B cell (primary cell): ENCODE measurements at regions not wholly inside any gene's neighbourhood (a gene's known extent, or its start where the extent isn't known, plus 50 kb on each side); places are given as distances from the start of the nearest gene placed in this dataset.

Source experiments
- ATAC-seq: fragments of 200-7000 bp; cut with Tn5 transposase; one replicate; pipeline ENCODE4 v1.10.0; 2021; ENCODE audit warnings: low read depth, mild to moderate bottlenecking, moderate number of reproducible peaks, moderate library complexity
- CTCF ChIA-PET: fragments of 350-600 bp; sonication (Branson Sonifier 250); formaldehyde crosslinking; loops from one replicate; lab custom pipeline; 2021; ENCODE audit warnings: antibody characterized with exemption, inconsistent platforms; lab: Charles Lee
- POLR2A ChIA-PET: fragments of 350-600 bp; sonication (Branson Sonifier 250); formaldehyde crosslinking; loops from one replicate; lab custom pipeline; 2021; ENCODE audit warnings: antibody characterized with exemption; lab: Charles Lee
- DNase-seq: peaks from one replicate; pipeline ENCODE4 v3.0.0; 2013
- H2AFZ ChIP-seq: 2 replicates; pipeline ENCODE4 v1.6.1; 2012; ENCODE audit warnings: mild to moderate bottlenecking, low read depth, low read length; ENCODE audit not compliant: insufficient read depth, poor library complexity, severe bottlenecking
- H3K27ac ChIP-seq, 2 donors: 1 replicate in 1 of 2; 2 replicates in 1 of 2; pipeline ENCODE4 v1.5.1; 2012 to 2013; ENCODE audit warnings: low read length in 2 of 2, mild to moderate bottlenecking in 2 of 2, moderate library complexity in 1 of 2
- H3K27me3 ChIP-seq, 4 experiments: fragments of 200-600 bp in 1 of 4; sonication (generic) in 1 of 4; replicated peaks in 1 of 4; 1 replicate in 2 of 4; 2 replicates in 2 of 4; pipeline versions ENCODE4 v1.6.1 to v1.7.0; 2013 to 2016; ENCODE audit warnings: low read length in 3 of 4, mild to moderate bottlenecking in 2 of 4, mixed read lengths in 1 of 4, moderate library complexity in 1 of 4; ENCODE audit not compliant: insufficient read depth in 4 of 4, control insufficient read depth in 3 of 4; ENCODE audit errors: control extremely low read depth in 1 of 4
- H3K36me3 ChIP-seq, 2 experiments: replicated peaks in 1 of 2; 1 replicate in 1 of 2; 2 replicates in 1 of 2; pipeline versions ENCODE4 v1.6.1 to v1.7.1; 2013; ENCODE audit warnings: low read length in 1 of 2; ENCODE audit not compliant: insufficient read depth in 2 of 2, control insufficient read depth in 1 of 2; ENCODE audit errors: control extremely low read depth in 1 of 2, extremely low read depth in 1 of 2
- H3K4me1 ChIP-seq, 2 donors: fragments of 200-600 bp in 1 of 2; sonication (generic) in 1 of 2; 1 replicate in 1 of 2; 2 replicates in 1 of 2; pipeline versions ENCODE4 v1.5.1 to v1.6.1; 2013 to 2017; ENCODE audit warnings: low read length in 2 of 2; ENCODE audit not compliant: control insufficient read depth in 2 of 2, insufficient read depth in 2 of 2
- H3K4me2 ChIP-seq: replicated peaks from 2 replicates; pipeline ENCODE3; 2012; ENCODE audit warnings: mild to moderate bottlenecking, low read depth, low read length; ENCODE audit not compliant: poor library complexity, severe bottlenecking
- H3K4me3 ChIP-seq, 5 experiments: fragments of 200-600 bp in 1 of 5; sonication (generic) in 1 of 5; 1 replicate in 3 of 5; 2 replicates in 2 of 5; pipeline versions ENCODE4 v1.5.1 to v1.7.0; 2011 to 2016; ENCODE audit warnings: low read length in 4 of 5, mild to moderate bottlenecking in 4 of 5, low read depth in 2 of 5, control low read depth in 1 of 5, moderate library complexity in 1 of 5; ENCODE audit not compliant: insufficient read depth in 1 of 5; ENCODE audit errors: control extremely low read depth in 1 of 5, extremely low read depth in 1 of 5
- H3K79me2 ChIP-seq: fragments of 200-600 bp; sonication (generic); one replicate; pipeline ENCODE4 v1.6.0; 2016; ENCODE audit warnings: low read length; ENCODE audit not compliant: control insufficient read depth, insufficient read depth
- H3K9ac ChIP-seq: fragments of 200-600 bp; sonication (generic); 2 replicates; pipeline ENCODE4 v1.6.1; 2017; ENCODE audit warnings: mild to moderate bottlenecking, low read length, moderate library complexity
- H3K9me3 ChIP-seq, 3 donors: one replicate each; pipeline versions ENCODE4 v1.6.1 to v1.7.1; 2013; ENCODE audit warnings: low read length in 2 of 3; ENCODE audit not compliant: control insufficient read depth in 2 of 3, insufficient read depth in 1 of 3; ENCODE audit errors: control extremely low read depth in 1 of 3
- H4K20me1 ChIP-seq: 2 replicates; pipeline ENCODE4 v1.6.0; 2012; ENCODE audit warnings: mild to moderate bottlenecking, low read length; ENCODE audit not compliant: insufficient read depth, control insufficient read depth, poor library complexity, severe bottlenecking
- H3K27ac Mint-ChIP-seq: one replicate; pipeline ENCODE4 v1.8.0; 2021; ENCODE audit warnings: mixed read lengths
- H3K27me3 Mint-ChIP-seq: one replicate; pipeline ENCODE4 v1.8.0; 2021; ENCODE audit warnings: mixed read lengths
- H3K4me1 Mint-ChIP-seq: one replicate; pipeline ENCODE4 v1.8.0; 2021; ENCODE audit warnings: mixed read lengths
- H3K4me3 Mint-ChIP-seq: one replicate; pipeline ENCODE4 v1.8.0; 2021; ENCODE audit warnings: mixed read lengths
- H3K9me3 Mint-ChIP-seq: one replicate; pipeline ENCODE4 v1.8.0; 2022; ENCODE audit warnings: mixed read lengths; ENCODE audit not compliant: insufficient read depth
- CTCF ChIP-seq: fragments of 200-600 bp; IDR thresholded peaks from one replicate; pipeline ENCODE4 v1.8.0; 2022; ENCODE audit warnings: antibody characterized with exemption, mild to moderate bottlenecking
- EZH2 ChIP-seq: IDR thresholded peaks from 2 replicates; pipeline ENCODE4 v1.6.1; 2012; ENCODE audit warnings: borderline replicate concordance, low read depth, mild to moderate bottlenecking, moderate library complexity, low read length; ENCODE audit not compliant: insufficient read depth, poor library complexity, severe bottlenecking
- WGBS: methylation state at CpG from one replicate; pipeline ENCODE4 v1.1.5; 2013; ENCODE audit warnings: missing lambda C conversion rate; ENCODE audit not compliant: insufficient coverage; 5-methylcytosine and 5-hydroxymethylcytosine counted together
- intact Hi-C: fragments of 100-400 bp; cut with micrococcal nuclease; formaldehyde crosslinking; loops from one replicate; pipeline ENCODE4 v1.10.0; 2022

GRCh38 chr10:84844461-84844860 lies 516.1 kb downstream of the CCSER2 start:
- H3K9me3 Mint-ChIP-seq = no peaks in the 10 kb centered on the region
- Histone ChIP-seq H3K27ac (no peak overlapping the region), H3K36me3 (no peaks in the 10 kb centered on the region), H3K27me3 (no peaks in the 10 kb centered on the region), H3K79me2 (no peaks in the 10 kb centered on the region), H3K4me2 (no peak overlapping the region), H3K4me1 (no peaks in the 10 kb centered on the region), H2AFZ (no peak overlapping the region), H3K9ac (no peak overlapping the region), H3K9me3 (no peaks in the 10 kb centered on the region), H3K4me3 (no peak overlapping the region), H4K20me1 (no peaks in the 10 kb centered on the region)
- no peak overlapping the region for H3K4me3 Mint-ChIP-seq
- no peaks in the 10 kb centered on the region for H3K4me1 Mint-ChIP-seq
- CTCF ChIA-PET = no interaction called here
- no peak for ATAC-seq
- POLR2A ChIA-PET = no interaction called here
- H3K27ac Mint-ChIP-seq = no peak overlapping the region
- no peak for DNase-seq
- intact Hi-C loops = loop anchor here (10.0 kb wide), 1 partner anchor 1530 kb away; no protein-coding TSS in a partner anchor
- TF ChIP-seq CTCF (no peak), EZH2 (no peak)
- no CpG with 5 or more reads among the region's 2 CpGs for WGBS
- H3K27me3 Mint-ChIP-seq = no peaks in the 10 kb centered on the region

GRCh38 chr10:84845628-84846261 lies 517.4 kb downstream of the CCSER2 start:
- ChIA-PET POLR2A (no interaction called here), CTCF (no interaction called here)
- Mint-ChIP-seq H3K9me3 (no peaks in the 10 kb centered on the region), H3K4me1 (no peaks in the 10 kb centered on the region), H3K27me3 (no peaks in the 10 kb centered on the region), H3K4me3 (no peak overlapping the region), H3K27ac (no peak overlapping the region)
- Histone ChIP-seq H3K79me2 (no peaks in the 10 kb centered on the region), H3K9me3 (no peaks in the 10 kb centered on the region), H3K4me3 (no peak overlapping the region), H2AFZ (no peak overlapping the region), H4K20me1 (no peaks in the 10 kb centered on the region), H3K4me2 (no peak overlapping the region), H3K36me3 (no peaks in the 10 kb centered on the region), H3K27me3 (no peaks in the 10 kb centered on the region), H3K27ac (no peak overlapping the region), H3K4me1 (no peaks in the 10 kb centered on the region), H3K9ac (no peak overlapping the region)
- ATAC-seq (no peak), DNase-seq (no peak)
- intact Hi-C loops = loop anchor here (10.0 kb wide), 1 partner anchor 1529 kb away; no protein-coding TSS in a partner anchor
- TF ChIP-seq CTCF (no peak), EZH2 (no peak)
- no CpG with 5 or more reads among the region's 2 CpGs for WGBS
